CD14-positive monocyte (primary cell): ENCODE measurements at regions not wholly inside any gene's neighbourhood (a gene's known extent, or its start where the extent isn't known, plus 50 kb on each side); places are given as distances from the start of the nearest gene placed in this dataset.

Experiments used
- DNase-seq, 3 donors: peaks; one replicate each; pipeline ENCODE4 v3.0.0-alpha.2; 2011 to 2022
- H2AFZ ChIP-seq: 2 replicates; pipeline ENCODE4 v1.6.0; 2012; ENCODE audit warnings: mild to moderate bottlenecking, low read depth, low read length, inconsistent platforms; ENCODE audit not compliant: insufficient read depth, poor library complexity, severe bottlenecking
- H3K27ac ChIP-seq, 2 donors: 1 replicate in 1 of 2; 2 replicates in 1 of 2; pipeline ENCODE4 v1.5.1; 2012 to 2013; ENCODE audit warnings: low read length in 2 of 2, control low read depth in 1 of 2, inconsistent platforms in 1 of 2, low read depth in 1 of 2, mild to moderate bottlenecking in 1 of 2
- H3K27me3 ChIP-seq, 2 donors: one replicate each; pipeline versions ENCODE4 v1.6.0 to v1.6.1; 2011 to 2013; ENCODE audit warnings: low read length in 2 of 2; ENCODE audit not compliant: control insufficient read depth in 2 of 2, insufficient read depth in 2 of 2
- H3K36me3 ChIP-seq, 2 donors: replicated peaks in 1 of 2; 1 replicate in 1 of 2; 2 replicates in 1 of 2; pipeline versions ENCODE4 v1.5.1 to v1.6.1; 2012 to 2013; ENCODE audit warnings: low read length in 2 of 2, control low read depth in 1 of 2, inconsistent platforms in 1 of 2, mild to moderate bottlenecking in 1 of 2; ENCODE audit not compliant: insufficient read depth in 2 of 2, control insufficient read depth in 1 of 2
- H3K4me1 ChIP-seq, 2 donors: 1 replicate in 1 of 2; 2 replicates in 1 of 2; pipeline versions ENCODE4 v1.5.1 to v1.6.1; 2012 to 2013; ENCODE audit warnings: low read length in 2 of 2, control low read depth in 1 of 2, inconsistent platforms in 1 of 2, mild to moderate bottlenecking in 1 of 2, moderate library complexity in 1 of 2; ENCODE audit not compliant: insufficient read depth in 2 of 2, control insufficient read depth in 1 of 2
- H3K4me2 ChIP-seq: replicated peaks from 2 replicates; pipeline ENCODE3; 2012; ENCODE audit warnings: low read length, moderate library complexity, mild to moderate bottlenecking; ENCODE audit not compliant: poor library complexity, severe bottlenecking; ENCODE audit errors: extremely low read depth
- H3K4me3 ChIP-seq, 3 experiments: fragments of 200-600 bp in 1 of 3; sonication (generic) in 1 of 3; replicated peaks in 1 of 3; 1 replicate in 2 of 3; 2 replicates in 1 of 3; pipeline ENCODE4 v1.5.1; 2011 to 2013; ENCODE audit warnings: low read length in 3 of 3, mild to moderate bottlenecking in 3 of 3, control low read depth in 2 of 3, low read depth in 2 of 3, inconsistent platforms in 1 of 3, moderate library complexity in 1 of 3
- H3K79me2 ChIP-seq: 2 replicates; pipeline ENCODE4 v1.6.0; 2012; ENCODE audit warnings: mild to moderate bottlenecking, control low read depth, inconsistent platforms, low read length, moderate library complexity; ENCODE audit not compliant: insufficient read depth
- H3K9ac ChIP-seq: 2 replicates; pipeline ENCODE4 v1.6.0; 2017; ENCODE audit warnings: low read length, mild to moderate bottlenecking; ENCODE audit not compliant: insufficient read depth, poor library complexity, severe bottlenecking
- H3K9me3 ChIP-seq, 2 donors: replicated peaks in 1 of 2; 1 replicate in 1 of 2; 2 replicates in 1 of 2; pipeline versions ENCODE4 v1.5.1 to v1.6.1; 2012 to 2013; ENCODE audit warnings: low read length in 2 of 2, control low read depth in 1 of 2; ENCODE audit not compliant: control insufficient read depth in 1 of 2, insufficient read depth in 1 of 2
- H4K20me1 ChIP-seq: 2 replicates; pipeline ENCODE4 v1.6.0; 2012; ENCODE audit warnings: mild to moderate bottlenecking, low read length, control low read depth, moderate library complexity; ENCODE audit not compliant: insufficient read depth
- H3K27ac Mint-ChIP-seq, 7 donors: one replicate each; pipeline ENCODE4 v1.8.0; 2020; ENCODE audit warnings: mild to moderate bottlenecking in 7 of 7, mixed read lengths in 7 of 7, moderate library complexity in 6 of 7, inconsistent platforms in 2 of 7
- H3K27me3 Mint-ChIP-seq, 3 donors: one replicate each; pipeline ENCODE4 v1.8.0; 2021 to 2022; ENCODE audit warnings: low read depth in 3 of 3, mild to moderate bottlenecking in 3 of 3, mixed read lengths in 3 of 3, moderate library complexity in 3 of 3, inconsistent platforms in 1 of 3
- H3K36me3 Mint-ChIP-seq, 2 donors: one replicate each; pipeline ENCODE4 v1.8.0; 2020; ENCODE audit warnings: mixed read lengths in 2 of 2, inconsistent platforms in 1 of 2, mild to moderate bottlenecking in 1 of 2
- H3K4me1 Mint-ChIP-seq: one replicate; pipeline ENCODE4 v1.8.0; 2020; ENCODE audit warnings: mild to moderate bottlenecking, mixed read lengths
- H3K4me3 Mint-ChIP-seq, 2 donors: one replicate each; pipeline ENCODE4 v1.8.0; 2020; ENCODE audit warnings: mild to moderate bottlenecking in 2 of 2, mixed read lengths in 2 of 2, moderate library complexity in 1 of 2
- H3K9me3 Mint-ChIP-seq, 7 donors: one replicate each; pipeline ENCODE4 v1.8.0; 2020 to 2022; ENCODE audit warnings: mixed read lengths in 7 of 7, mild to moderate bottlenecking in 6 of 7, moderate library complexity in 6 of 7, inconsistent platforms in 2 of 7
- CTCF ChIP-seq: fragments of 200-600 bp; IDR thresholded peaks from one replicate; pipeline ENCODE4 v1.8.0; 2022; ENCODE audit warnings: antibody characterized with exemption, mild to moderate bottlenecking
- WGBS: methylation state at CpG from one replicate; pipeline ENCODE4 v1.1.5; 2013; ENCODE audit warnings: missing lambda C conversion rate; ENCODE audit not compliant: insufficient coverage; 5-methylcytosine and 5-hydroxymethylcytosine counted together
- intact Hi-C, 2 donors: fragments of 100-400 bp; cut with micrococcal nuclease; formaldehyde crosslinking; loops; one replicate each; pipeline versions ENCODE4 v1.15.0 to v1.15.1; 2023

- Histone ChIP-seq H3K4me2 (no peak overlapping the region), H3K9me3 (no peaks in the 10 kb centered on the region), H4K20me1 (no peaks in the 10 kb centered on the region), H3K36me3 (no peaks in the 10 kb centered on the region), H2AFZ (no peak overlapping the region), H3K4me3 (no peak overlapping the region), H3K27me3 (peaks cover 0 to 2% of the 10 kb centered on the region in 2 donors), H3K4me1 (peaks cover 10 to 11% of the 10 kb centered on the region in 2 donors), H3K9ac (no peak overlapping the region), H3K79me2 (no peaks in the 10 kb centered on the region), H3K27ac (no peak overlapping the region)
- Mint-ChIP-seq H3K27me3 (peaks cover 3 to 8% (median 5%) of the 10 kb centered on the region in 3 donors), H3K4me1 (peaks cover 16% of the 10 kb centered on the region), H3K4me3 (no peak overlapping the region), H3K9me3 (peaks cover 0 to 2% (median 0%) of the 10 kb centered on the region in 7 donors), H3K36me3 (no peaks in the 10 kb centered on the region), H3K27ac (peak overlapping the region in 1 of 7 donors; percentile 15)
- intact Hi-C loops = no loop called here
- no peak for DNase-seq
- 86% methylated on average over 2 of the region's 6 CpGs for WGBS
- no peak for TF ChIP-seq CTCF
Observed at GRCh38 chr22:22165936-22166710, 78.5 kb upstream of the VPREB1 start.

GRCh38 chr22:22164541-22165272 lies 79.9 kb upstream of the VPREB1 start:
- H3K4me1 ChIP-seq = peaks cover 12 to 14% of the 10 kb centered on the region in 2 donors
- Mint-ChIP-seq H3K9me3 (peaks cover 0 to 5% (median 0%) of the 10 kb centered on the region in 7 donors), H3K4me3 (no peak overlapping the region), H3K4me1 (peaks cover 13% of the 10 kb centered on the region), H3K27me3 (peaks cover 3 to 9% (median 5%) of the 10 kb centered on the region in 3 donors), H3K27ac (no peak overlapping the region), H3K36me3 (no peaks in the 10 kb centered on the region)
- 76% methylated on average over 3 of the region's 3 CpGs for WGBS
- peaks cover 0 to 2% of the 10 kb centered on the region in 2 donors for H3K27me3 ChIP-seq
- H3K36me3 ChIP-seq = no peaks in the 10 kb centered on the region
- TF ChIP-seq CTCF = no peak
- no peaks in the 10 kb centered on the region for H4K20me1 ChIP-seq
- H3K27ac ChIP-seq = no peak overlapping the region
- no peaks in the 10 kb centered on the region for H3K79me2 ChIP-seq
- no peak overlapping the region for H2AFZ ChIP-seq
- no peak overlapping the region for H3K9ac ChIP-seq
- no peak overlapping the region for H3K4me2 ChIP-seq
- no peaks in the 10 kb centered on the region for H3K9me3 ChIP-seq
- DNase-seq = no peak
- H3K4me3 ChIP-seq = no peak overlapping the region
- intact Hi-C loops = no loop called here
